HUDEP-2 (cell line): ENCODE measurements at regions not wholly inside any gene's neighbourhood (a gene's known extent, or its start where the extent isn't known, plus 50 kb on each side); places are given as distances from the start of the nearest gene placed in this dataset.

ENCODE experiments used
- DNase-seq, 76 experiments: peaks; one replicate each; lab custom pipeline; 2025; ENCODE audit not compliant: unreplicated experiment in 76 of 76; lab: John Stamatoyannopoulos, UW

DNA sequence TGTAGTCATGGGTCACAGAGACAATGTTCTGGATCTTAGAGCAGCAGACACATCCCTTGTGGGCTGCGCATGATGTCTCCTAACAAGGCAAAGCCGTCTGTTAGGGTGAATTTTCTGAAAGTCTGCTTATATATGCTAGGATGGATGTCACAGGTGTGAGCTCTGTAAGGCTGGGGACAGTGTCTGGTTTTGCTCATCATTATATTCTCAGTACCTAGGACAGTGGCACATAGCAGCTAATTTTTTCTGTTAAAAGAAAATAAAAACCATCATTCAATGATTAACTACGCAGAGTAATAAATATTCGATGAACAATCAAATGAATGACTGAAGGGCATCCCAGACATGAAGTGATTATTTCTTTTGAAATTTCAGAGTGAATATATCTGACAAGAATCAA, 52.9 kb upstream of the FAM169A start:
- DNase-seq = no peak

DNA sequence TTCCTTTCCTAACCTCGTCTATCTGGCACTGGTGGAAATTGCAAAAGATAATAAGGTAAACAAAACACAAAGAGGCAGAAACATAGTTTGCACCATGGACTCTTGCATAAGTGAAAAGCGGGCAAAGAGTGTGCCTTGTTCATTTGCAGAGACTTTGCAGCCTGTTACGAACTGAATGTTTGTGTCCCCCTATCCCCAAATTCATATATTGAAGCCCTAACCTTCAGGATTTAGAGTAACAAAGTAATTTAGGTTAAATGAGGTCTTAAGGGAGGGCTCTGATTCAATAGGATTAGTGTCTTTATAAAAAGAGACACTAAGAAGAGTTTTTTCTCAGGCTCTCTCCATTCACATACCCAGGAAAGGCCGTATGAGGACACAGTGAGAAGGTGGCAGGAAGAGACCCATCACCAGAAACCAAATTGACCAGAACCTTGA, 52.1 kb upstream of the FAM169A start:
- no peak for DNase-seq

DNA sequence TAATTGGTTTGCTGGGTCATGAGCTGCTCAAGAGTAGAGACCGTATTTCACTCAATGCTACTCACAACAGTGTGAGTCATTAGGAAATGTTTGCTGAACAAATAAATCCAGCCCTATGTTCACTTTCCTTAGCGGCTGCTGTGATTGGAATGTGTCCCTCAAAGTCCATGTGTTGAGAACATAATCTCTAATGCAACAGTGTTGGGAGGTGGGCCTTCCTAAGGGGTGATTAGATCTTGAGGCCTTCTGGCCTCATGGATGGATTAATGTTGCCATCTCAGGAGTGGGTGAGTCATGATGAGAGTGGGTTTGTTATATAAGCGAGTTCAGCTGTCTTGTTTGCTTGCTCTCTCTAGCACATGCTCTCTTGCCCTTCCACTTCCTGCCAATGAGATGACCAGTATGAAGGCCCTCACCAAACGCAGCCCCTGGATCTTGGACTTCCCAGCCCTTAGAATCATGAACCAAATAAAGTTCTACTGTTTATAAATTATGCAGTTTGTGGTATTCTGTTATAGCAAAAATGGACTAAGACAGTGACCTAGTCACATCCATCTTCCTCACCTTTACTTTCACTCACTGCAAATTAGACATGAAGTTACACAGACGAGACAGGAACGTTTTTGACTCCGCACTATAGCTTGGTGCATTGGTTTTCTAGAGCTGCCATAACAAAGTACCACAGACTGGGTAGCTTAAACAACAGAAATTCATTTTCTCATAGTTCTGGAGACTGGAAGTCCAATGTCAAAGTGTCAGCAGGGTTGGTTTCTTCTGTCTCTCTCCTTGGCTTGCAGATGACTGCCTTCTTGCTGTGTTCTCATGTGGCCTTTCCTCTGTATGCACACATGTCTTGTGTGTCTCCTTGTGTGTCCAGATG, 50.9 kb upstream of the FAM169A start:
- DNase-seq = no peak
